ENCODE measurements at regions not wholly inside any gene's neighbourhood (a gene's known extent, or its start where the extent isn't known, plus 50 kb on each side); places are given as distances from the start of the nearest gene placed in this dataset.

GRCh38 chr12:126830778-126831680 is 1435.9 kb upstream of the TMEM132C start:
- no peak for TF ChIP-seq CTCF (conservative IDR thresholded peaks at IDR 0.05)
- H3K27ac ChIP-seq, result no peak overlapping the region

GRCh38 chr12:126837697-126838096 is 1429.3 kb upstream of the TMEM132C start:
- TF ChIP-seq CTCF (conservative IDR thresholded peaks at IDR 0.05), result no peak

GRCh38 chr12:126843915-126844669 is 1422.9 kb upstream of the TMEM132C start:
- no peak for TF ChIP-seq CTCF (conservative IDR thresholded peaks at IDR 0.05)
- no peak overlapping the region for H3K27ac ChIP-seq

More at GRCh38 chr12:126837697-126838096, 1429.3 kb upstream of the TMEM132C start:
- no peak overlapping the region for H3K27ac ChIP-seq

GRCh38 chr12:126847005-126847629 is 1419.9 kb upstream of the TMEM132C start:
- no peak overlapping the region for H3K27ac ChIP-seq
- TF ChIP-seq CTCF (conservative IDR thresholded peaks at IDR 0.05), result no peak

- H3K27ac ChIP-seq, result no peak overlapping the region
- no peak for TF ChIP-seq CTCF (conservative IDR thresholded peaks at IDR 0.05)
Measured at GRCh38 chr12:126855768-126856167, 1411.2 kb upstream of the TMEM132C start.

- TF ChIP-seq CTCF (conservative IDR thresholded peaks at IDR 0.05), result no peak
- H3K27ac ChIP-seq, result no peak overlapping the region
Measured at GRCh38 chr12:126856958-126857357, 1410.0 kb upstream of the TMEM132C start.

- TF ChIP-seq CTCF (conservative IDR thresholded peaks at IDR 0.05), result no peak
Measured at GRCh38 chr12:126858560-126858959, 1408.4 kb upstream of the TMEM132C start.

More at GRCh38 chr12:126858560-126858959, 1408.4 kb upstream of the TMEM132C start:
- H3K27ac ChIP-seq, result no peak overlapping the region

All from VCaP (cell line).